T-cell (primary cell): ENCODE measurements at regions not wholly inside any gene's neighbourhood (a gene's known extent, or its start where the extent isn't known, plus 50 kb on each side); places are given as distances from the start of the nearest gene placed in this dataset.

Source experiments
- ATAC-seq, 4 experiments: fragments of 200-7000 bp in 3 of 4; fragments of 150-1000 bp in 1 of 4; cut with Tn5 transposase; replicated peaks in 1 of 4; 1 replicate in 3 of 4; 2 replicates in 1 of 4; pipeline ENCODE4 v1.10.0; 2021; ENCODE audit warnings: moderate library complexity in 3 of 4, mild to moderate bottlenecking in 2 of 4, moderate number of reproducible peaks in 1 of 4
- CTCF ChIA-PET, 2 donors: fragments of 300-600 bp; sonication (Branson Sonifier 250); formaldehyde crosslinking; loops; one replicate each; lab custom pipeline; 2022; ENCODE audit warnings: antibody characterized with exemption in 2 of 2; lab: Charles Lee
- POLR2A ChIA-PET, 2 donors: fragments of 300-600 bp; sonication (Branson Sonifier 250); formaldehyde crosslinking; loops; one replicate each; lab custom pipeline; 2022; ENCODE audit warnings: antibody characterized with exemption in 2 of 2; lab: Charles Lee
- DNase-seq, 35 experiments: peaks; one replicate each; pipeline versions ENCODE4 v3.0.0 to v3.0.0-alpha.2; 2013 to 2023
- H3K27ac ChIP-seq: one replicate; pipeline ENCODE4 v1.5.1; 2013; ENCODE audit warnings: low read length
- H3K27me3 ChIP-seq, 2 experiments: replicated peaks in 1 of 2; 1 replicate in 1 of 2; 2 replicates in 1 of 2; pipeline versions ENCODE4 v1.6.1 to v1.7.0; 2013; ENCODE audit warnings: low read length in 1 of 2, mixed read lengths in 1 of 2; ENCODE audit not compliant: control insufficient read depth in 2 of 2, insufficient read depth in 2 of 2; ENCODE audit errors: extremely low read depth in 1 of 2
- H3K36me3 ChIP-seq, 2 donors: 1 replicate in 1 of 2; 2 replicates in 1 of 2; pipeline versions ENCODE4 v1.6.1 to v1.7.0; 2013; ENCODE audit warnings: low read length in 1 of 2; ENCODE audit not compliant: control insufficient read depth in 2 of 2, insufficient read depth in 1 of 2; ENCODE audit errors: extremely low read depth in 1 of 2
- H3K4me1 ChIP-seq, 2 experiments: 1 replicate in 1 of 2; 2 replicates in 1 of 2; pipeline versions ENCODE4 v1.6.1 to v1.7.0; 2013; ENCODE audit warnings: low read length in 2 of 2, mixed read lengths in 1 of 2; ENCODE audit not compliant: insufficient read depth in 2 of 2, control insufficient read depth in 1 of 2; ENCODE audit errors: extremely low read depth in 1 of 2
- H3K4me3 ChIP-seq, 2 donors: 1 replicate in 1 of 2; 2 replicates in 1 of 2; pipeline versions ENCODE4 v1.5.1 to v1.7.0; 2013; ENCODE audit warnings: mild to moderate bottlenecking in 2 of 2, low read length in 1 of 2, moderate library complexity in 1 of 2; ENCODE audit not compliant: control insufficient read depth in 1 of 2; ENCODE audit errors: extremely low read depth in 1 of 2
- H3K9me3 ChIP-seq: 2 replicates; pipeline ENCODE4 v1.7.0; 2013
- H3K27ac Mint-ChIP-seq, 2 donors: one replicate each; pipeline ENCODE4 v1.8.0; 2020 to 2021; ENCODE audit warnings: mild to moderate bottlenecking in 2 of 2, mixed read lengths in 2 of 2
- H3K27me3 Mint-ChIP-seq, 2 donors: one replicate each; pipeline ENCODE4 v1.8.0; 2021 to 2022; ENCODE audit warnings: mixed read lengths in 2 of 2
- H3K36me3 Mint-ChIP-seq: one replicate; pipeline ENCODE4 v1.8.0; 2021; ENCODE audit warnings: mixed read lengths
- H3K4me1 Mint-ChIP-seq, 3 donors: one replicate each; pipeline ENCODE4 v1.8.0; 2020 to 2022; ENCODE audit warnings: mixed read lengths in 3 of 3, mild to moderate bottlenecking in 1 of 3
- H3K4me3 Mint-ChIP-seq, 3 donors: one replicate each; pipeline ENCODE4 v1.8.0; 2020 to 2022; ENCODE audit warnings: mild to moderate bottlenecking in 3 of 3, mixed read lengths in 3 of 3, moderate library complexity in 3 of 3
- H3K9me3 Mint-ChIP-seq, 3 donors: one replicate each; pipeline ENCODE4 v1.8.0; 2020 to 2022; ENCODE audit warnings: mixed read lengths in 3 of 3
- WGBS: methylation state at CpG from one replicate; pipeline ENCODE4 v1.1.5; 2013; ENCODE audit warnings: missing lambda C conversion rate; ENCODE audit not compliant: insufficient coverage; 5-methylcytosine and 5-hydroxymethylcytosine counted together

- peaks cover 15 to 18% of the 10 kb centered on the region in 2 experiments for H3K4me1 ChIP-seq
- Mint-ChIP-seq H3K36me3 (no peaks in the 10 kb centered on the region), H3K9me3 (peaks cover 0 to 3% (median 0%) of the 10 kb centered on the region in 3 donors), H3K27ac (no peak overlapping the region), H3K4me1 (peaks cover 45 to 57% (median 53%) of the 10 kb centered on the region in 3 donors), H3K27me3 (no peaks in the 10 kb centered on the region), H3K4me3 (no peak overlapping the region)
- no CpG with 5 or more reads among the region's 2 CpGs for WGBS
- ChIA-PET CTCF (interaction anchor here (0.6 kb wide), 2 partner anchors 110 to 572 kb away, joined by 4 to 5 read pairs; no protein-coding TSS in a partner anchor), POLR2A (no interaction called here)
- H3K27ac ChIP-seq: no peak overlapping the region
- DNase-seq: no peak
- no peaks in the 10 kb centered on the region for H3K36me3 ChIP-seq
- H3K9me3 ChIP-seq: no peaks in the 10 kb centered on the region
- ATAC-seq: no peak
- no peaks in the 10 kb centered on the region for H3K27me3 ChIP-seq
- H3K4me3 ChIP-seq: no peak overlapping the region
Observed at GRCh38 chr10:7493996-7494395, 83.2 kb upstream of the SFMBT2 start.

GRCh38 chr10:7492660-7493046 is 81.8 kb upstream of the SFMBT2 start:
- no peaks in the 10 kb centered on the region for H3K9me3 ChIP-seq
- WGBS: 46% methylated on average over 3 of the region's 4 CpGs
- H3K27me3 ChIP-seq: no peaks in the 10 kb centered on the region
- no peak overlapping the region for H3K27ac ChIP-seq
- peak in 1 of 4 experiments; percentile 44 for ATAC-seq
- peaks cover 52 to 68% (median 65%) of the 10 kb centered on the region in 3 donors for H3K4me1 Mint-ChIP-seq
- no peaks in the 10 kb centered on the region for H3K36me3 Mint-ChIP-seq
- H3K9me3 Mint-ChIP-seq: peaks cover 0 to 3% (median 0%) of the 10 kb centered on the region in 3 donors
- H3K4me3 ChIP-seq: no peak overlapping the region
- peak overlapping the region; percentile 83 to 89 for H3K27ac Mint-ChIP-seq
- peaks cover 20 to 26% of the 10 kb centered on the region in 2 experiments for H3K4me1 ChIP-seq
- no peak for DNase-seq
- no peaks in the 10 kb centered on the region for H3K27me3 Mint-ChIP-seq
- peak overlapping the region in 1 of 3 donors; percentile 46 for H3K4me3 Mint-ChIP-seq
- no peaks in the 10 kb centered on the region for H3K36me3 ChIP-seq
- ChIA-PET CTCF (interaction anchor here (0.6 to 1.1 kb wide), 5 partner anchors 10 to 976 kb away, joined by 3 to 7 read pairs (median 4); no protein-coding TSS in a partner anchor), POLR2A (interaction anchor here (0.5 to 0.6 kb wide), 2 partner anchors 116 to 188 kb away, joined by 3 to 4 read pairs; no protein-coding TSS in a partner anchor)

GRCh38 chr10:7491949-7492659 is 81.3 kb upstream of the SFMBT2 start:
- POLR2A ChIA-PET: no interaction called here
- ATAC-seq: peak in 2 of 4 experiments; percentile 24 to 29
- H3K27ac Mint-ChIP-seq: peak overlapping the region; percentile 83 to 89

GRCh38 chr10:7491230-7491629 is 80.4 kb upstream of the SFMBT2 start:
- CTCF ChIA-PET: interaction anchor here (0.5 to 0.6 kb wide), 2 partner anchors 302 to 1706 kb away, joined by 3 to 4 read pairs; no protein-coding TSS in a partner anchor
- no peak overlapping the region for H3K4me3 Mint-ChIP-seq
- H3K27ac Mint-ChIP-seq: peak overlapping the region in 1 of 2 donors; percentile 83
- no peak for DNase-seq
- H3K27me3 ChIP-seq: no peaks in the 10 kb centered on the region
- H3K4me1 ChIP-seq: peaks cover 23 to 33% of the 10 kb centered on the region in 2 experiments
- H3K36me3 Mint-ChIP-seq: no peaks in the 10 kb centered on the region
- no peak overlapping the region for H3K27ac ChIP-seq
- no peak overlapping the region for H3K4me3 ChIP-seq
- no peaks in the 10 kb centered on the region for H3K36me3 ChIP-seq
- no peaks in the 10 kb centered on the region for H3K9me3 ChIP-seq
- 100% methylated on average over 2 of the region's 8 CpGs for WGBS
- peaks cover 59 to 78% (median 73%) of the 10 kb centered on the region in 3 donors for H3K4me1 Mint-ChIP-seq
- POLR2A ChIA-PET: no interaction called here
- peaks cover 0 to 3% (median 0%) of the 10 kb centered on the region in 3 donors for H3K9me3 Mint-ChIP-seq
- H3K27me3 Mint-ChIP-seq: no peaks in the 10 kb centered on the region
- no peak for ATAC-seq

More at GRCh38 chr10:7491949-7492659, 81.3 kb upstream of the SFMBT2 start:
- CTCF ChIA-PET: interaction anchor here (0.6 to 1.1 kb wide), 6 partner anchors 10 to 975 kb away, joined by 3 to 7 read pairs (median 4); no protein-coding TSS in a partner anchor
- Mint-ChIP-seq H3K4me3 (peak overlapping the region in 1 of 3 donors; percentile 46), H3K4me1 (peaks cover 57 to 71% (median 70%) of the 10 kb centered on the region in 3 donors), H3K36me3 (no peaks in the 10 kb centered on the region), H3K27me3 (no peaks in the 10 kb centered on the region), H3K9me3 (peaks cover 0 to 3% (median 0%) of the 10 kb centered on the region in 3 donors)
- DNase-seq: no peak
- Histone ChIP-seq H3K9me3 (no peaks in the 10 kb centered on the region), H3K4me3 (no peak overlapping the region), H3K4me1 (peaks cover 20 to 28% of the 10 kb centered on the region in 2 experiments), H3K27me3 (no peaks in the 10 kb centered on the region), H3K36me3 (no peaks in the 10 kb centered on the region), H3K27ac (peak overlapping the region; percentile 3)

- Mint-ChIP-seq H3K4me3 (no peak overlapping the region), H3K27me3 (no peaks in the 10 kb centered on the region), H3K4me1 (peaks cover 78 to 91% (median 83%) of the 10 kb centered on the region in 3 donors), H3K27ac (peak overlapping the region in 1 of 2 donors; percentile 77), H3K9me3 (peaks cover 0 to 4% (median 3%) of the 10 kb centered on the region in 3 donors), H3K36me3 (no peaks in the 10 kb centered on the region)
- Histone ChIP-seq H3K4me3 (no peak overlapping the region), H3K27ac (no peak overlapping the region), H3K9me3 (no peaks in the 10 kb centered on the region), H3K27me3 (no peaks in the 10 kb centered on the region), H3K36me3 (no peaks in the 10 kb centered on the region), H3K4me1 (peaks cover 45 to 53% of the 10 kb centered on the region in 2 experiments)
- DNase-seq (no peak), ATAC-seq (no peak)
- POLR2A ChIA-PET: no interaction called here
- 77% methylated on average over 6 of the region's 6 CpGs for WGBS
- CTCF ChIA-PET: no interaction called here
Observed at GRCh38 chr10:7488418-7488829, 77.6 kb upstream of the SFMBT2 start.

GRCh38 chr10:7487528-7487927 is 76.7 kb upstream of the SFMBT2 start:
- H3K4me3 Mint-ChIP-seq: no peak overlapping the region
- H3K36me3 ChIP-seq: no peaks in the 10 kb centered on the region
- ATAC-seq: no peak
- peaks cover 51 to 58% of the 10 kb centered on the region in 2 experiments for H3K4me1 ChIP-seq
- H3K9me3 ChIP-seq: no peaks in the 10 kb centered on the region
- H3K27me3 Mint-ChIP-seq: no peaks in the 10 kb centered on the region
- POLR2A ChIA-PET: no interaction called here
- no peak overlapping the region for H3K4me3 ChIP-seq
- H3K27ac ChIP-seq: no peak overlapping the region
- H3K27me3 ChIP-seq: no peaks in the 10 kb centered on the region
- peak overlapping the region; percentile 7 to 41 for H3K27ac Mint-ChIP-seq
- CTCF ChIA-PET: no interaction called here
- 100% methylated on average over 1 of the region's 2 CpGs for WGBS
- peaks cover 78 to 92% (median 83%) of the 10 kb centered on the region in 3 donors for H3K4me1 Mint-ChIP-seq
- DNase-seq: no peak
- H3K36me3 Mint-ChIP-seq: no peaks in the 10 kb centered on the region
- peaks cover 0 to 5% (median 3%) of the 10 kb centered on the region in 3 donors for H3K9me3 Mint-ChIP-seq
